ENCODE measurements at regions not wholly inside any gene's neighbourhood (a gene's known extent, or its start where the extent isn't known, plus 50 kb on each side); places are given as distances from the start of the nearest gene placed in this dataset.

DNA sequence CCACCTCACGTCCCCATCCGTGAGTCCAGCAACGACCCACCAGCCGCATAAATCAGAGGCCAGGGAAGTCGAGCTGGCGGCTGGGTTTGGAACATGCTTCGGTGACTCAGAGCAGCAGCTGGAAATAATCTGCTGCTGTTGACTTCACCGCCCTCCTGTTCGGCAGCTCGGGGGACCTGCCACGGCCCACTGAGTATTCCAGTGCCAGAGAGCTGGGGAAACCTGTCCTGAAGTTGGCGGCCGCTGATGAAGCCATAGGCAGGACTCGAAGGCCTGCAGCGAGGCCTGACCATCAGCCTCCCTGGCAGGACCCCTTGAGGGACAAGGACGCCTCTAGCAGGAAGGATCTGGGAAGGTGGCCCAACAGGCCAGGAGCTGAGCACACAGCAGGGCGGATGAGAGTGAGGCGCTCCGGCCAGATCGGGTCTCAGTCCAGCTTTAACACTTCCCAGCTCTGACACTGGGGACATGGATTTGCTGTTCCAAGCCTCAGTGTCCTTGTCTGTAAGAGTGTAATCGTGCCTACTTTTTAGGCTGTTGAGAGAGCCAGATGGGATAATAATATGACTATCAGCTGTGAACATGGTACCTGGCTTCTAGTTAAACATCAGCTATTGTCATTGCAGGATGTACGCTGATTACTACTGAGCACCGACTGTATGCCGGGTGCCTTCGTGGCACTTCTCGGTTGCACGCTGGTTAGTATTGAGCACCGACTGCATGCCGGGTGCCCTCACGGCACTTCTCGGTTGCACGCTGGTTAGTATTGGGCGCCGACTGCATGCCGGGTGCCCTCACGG lies 50.4 kb upstream of the CIBAR2 start:
- Mint-ChIP-seq H3K9me3 (no peaks in the 10 kb centered on the region), H3K27me3 (ENCODE audit: low read depth) (peaks cover 25% of the 10 kb centered on the region), H3K27ac (no peak overlapping the region), H3K4me3 (no peak overlapping the region), H3K36me3 (ENCODE audit: low read depth) (no peaks in the 10 kb centered on the region), H3K4me1 (ENCODE audit: low read depth) (peaks cover 4% of the 10 kb centered on the region)

- H3K9me3 Mint-ChIP-seq = no peaks in the 10 kb centered on the region
- H3K4me3 Mint-ChIP-seq = no peak overlapping the region
- peaks cover 29% of the 10 kb centered on the region for H3K27me3 Mint-ChIP-seq (ENCODE audit: low read depth)
- H3K27ac Mint-ChIP-seq = no peak overlapping the region
- H3K36me3 Mint-ChIP-seq (ENCODE audit: low read depth) = no peaks in the 10 kb centered on the region
- H3K4me1 Mint-ChIP-seq (ENCODE audit: low read depth) = no peaks in the 10 kb centered on the region
Measured at GRCh38 chr16:85163278-85164112, 51.2 kb upstream of the CIBAR2 start.

DNA sequence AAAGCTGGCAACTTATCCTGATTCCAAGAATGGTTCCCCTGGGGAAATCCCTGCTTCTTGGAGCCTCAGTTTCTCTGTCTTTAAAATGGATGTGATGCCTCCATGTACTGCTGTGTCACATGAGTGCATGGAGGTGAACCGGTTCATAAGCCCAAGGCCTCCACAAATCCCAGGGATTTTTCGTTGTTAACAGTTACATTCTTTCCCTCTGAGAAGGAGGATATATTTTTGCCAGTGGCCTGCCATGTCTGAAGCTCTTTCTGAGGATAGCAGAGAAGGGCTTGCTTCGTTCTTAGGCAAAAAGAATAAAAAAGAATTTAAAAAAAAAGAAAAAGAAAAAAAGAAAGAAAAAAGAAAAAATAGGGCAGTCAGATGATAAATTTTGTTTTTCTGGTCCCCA lies 52.2 kb upstream of the CIBAR2 start:
- Mint-ChIP-seq H3K27ac (no peak overlapping the region), H3K9me3 (no peaks in the 10 kb centered on the region), H3K27me3 (ENCODE audit: low read depth) (peaks cover 33% of the 10 kb centered on the region), H3K4me3 (no peak overlapping the region), H3K4me1 (ENCODE audit: low read depth) (no peaks in the 10 kb centered on the region), H3K36me3 (ENCODE audit: low read depth) (no peaks in the 10 kb centered on the region)

DNA sequence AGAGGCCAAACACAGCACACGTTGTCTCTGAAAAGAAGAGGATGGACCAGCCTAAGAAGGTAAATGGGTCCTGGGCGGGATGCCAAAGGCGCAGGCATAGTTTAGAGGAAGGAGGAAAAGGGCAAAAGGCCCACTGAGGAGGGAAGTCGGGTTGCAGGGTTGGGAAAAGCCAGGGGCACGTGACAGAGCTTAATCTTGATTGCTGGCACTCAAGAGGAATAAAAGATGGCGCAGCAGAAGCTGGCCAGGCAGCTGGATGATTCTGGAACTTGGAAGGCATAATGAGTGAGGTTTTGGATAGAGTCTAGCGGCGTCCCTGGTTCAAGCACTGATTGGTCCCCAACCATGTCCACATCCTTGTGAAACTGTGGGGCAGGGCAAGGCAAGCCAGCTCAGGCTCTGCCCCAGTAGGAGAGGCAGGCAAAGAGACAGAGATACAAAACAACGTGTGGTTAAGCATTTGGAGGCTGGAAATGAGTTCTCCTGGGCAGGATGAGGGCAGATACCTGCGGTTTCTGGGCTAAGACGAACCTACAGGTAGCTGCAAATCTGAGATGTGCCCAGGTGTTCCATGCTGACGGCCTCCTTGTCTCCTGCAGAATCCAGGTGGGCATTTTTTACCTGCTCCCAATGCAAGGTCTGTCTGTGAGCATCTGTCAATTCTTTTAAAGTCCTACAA lies 52.7 kb upstream of the CIBAR2 start:
- Mint-ChIP-seq H3K4me3 (no peak overlapping the region), H3K36me3 (ENCODE audit: low read depth) (no peaks in the 10 kb centered on the region), H3K9me3 (no peaks in the 10 kb centered on the region), H3K4me1 (ENCODE audit: low read depth) (no peaks in the 10 kb centered on the region), H3K27ac (no peak overlapping the region), H3K27me3 (ENCODE audit: low read depth) (peaks cover 33% of the 10 kb centered on the region)

DNA sequence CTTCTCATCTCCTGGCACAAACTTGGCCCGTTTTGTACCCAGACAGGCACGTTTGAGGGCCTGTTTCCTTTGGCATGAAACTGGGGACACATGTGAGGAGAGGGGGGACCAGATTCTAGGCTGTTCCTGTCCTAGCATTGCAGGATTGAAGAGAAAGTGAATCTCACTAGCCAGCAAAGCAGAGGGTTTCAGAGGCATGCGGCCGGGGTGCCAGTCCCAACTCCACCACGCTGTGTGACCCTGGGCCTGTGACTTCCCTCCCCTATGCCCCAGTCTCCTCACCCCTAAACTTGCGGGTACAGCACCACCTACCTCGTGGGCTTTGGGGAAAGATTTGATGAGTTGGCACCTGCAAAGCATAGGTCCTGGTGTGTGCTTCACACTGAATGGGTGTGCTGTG lies 53.5 kb upstream of the CIBAR2 start:
- Mint-ChIP-seq H3K27me3 (ENCODE audit: low read depth) (peaks cover 39% of the 10 kb centered on the region), H3K4me1 (ENCODE audit: low read depth) (no peaks in the 10 kb centered on the region), H3K4me3 (no peak overlapping the region), H3K27ac (no peak overlapping the region), H3K9me3 (no peaks in the 10 kb centered on the region), H3K36me3 (ENCODE audit: low read depth) (no peaks in the 10 kb centered on the region)

GRCh38 chr16:85166281-85166680 lies 54.0 kb upstream of the CIBAR2 start:
- Mint-ChIP-seq H3K36me3 (ENCODE audit: low read depth) (no peaks in the 10 kb centered on the region), H3K4me3 (no peak overlapping the region), H3K9me3 (no peaks in the 10 kb centered on the region), H3K27ac (no peak overlapping the region), H3K27me3 (ENCODE audit: low read depth) (peaks cover 42% of the 10 kb centered on the region), H3K4me1 (ENCODE audit: low read depth) (no peaks in the 10 kb centered on the region)

DNA sequence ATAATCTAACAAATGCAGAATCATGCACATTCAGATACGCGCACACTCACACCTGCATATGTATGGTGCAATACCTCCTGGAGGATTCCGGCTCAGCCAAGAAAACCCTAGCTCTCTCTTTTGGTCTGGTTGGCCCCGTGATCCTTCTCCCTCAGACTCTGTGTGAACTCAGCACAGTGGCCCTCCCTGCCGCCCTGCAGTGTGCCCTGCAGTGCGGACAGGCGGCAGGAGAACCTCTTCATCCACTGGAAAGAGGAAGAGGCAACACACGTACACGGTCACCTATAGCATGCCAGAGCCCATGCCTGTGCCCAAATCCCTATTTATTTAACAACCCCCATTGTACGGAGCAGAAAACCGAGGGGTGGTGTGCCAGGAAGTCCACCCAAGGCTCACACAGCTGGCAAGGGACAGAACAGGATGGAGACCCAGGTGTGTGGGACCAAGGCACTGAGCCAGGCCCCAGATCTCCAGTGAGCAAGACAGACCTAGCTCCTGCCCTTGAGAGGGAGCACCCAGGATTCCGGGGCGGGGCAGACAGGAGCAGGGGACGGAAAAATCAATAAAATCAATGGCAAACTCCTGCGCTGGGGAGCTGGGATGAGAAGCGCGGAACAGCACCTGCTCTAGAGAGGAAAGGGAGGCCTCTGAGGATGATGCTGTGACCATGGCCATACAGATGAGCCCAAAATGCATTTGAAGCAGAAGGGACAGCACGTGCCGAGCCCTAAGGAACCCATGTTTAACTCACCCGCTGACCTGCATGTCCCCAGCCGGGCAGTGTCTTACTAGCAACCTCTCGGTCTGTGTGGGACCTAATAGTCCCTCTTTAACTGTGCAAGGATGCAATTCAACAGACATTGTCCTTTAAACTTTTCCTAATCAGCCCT lies 54.7 kb upstream of the CIBAR2 start:
- Mint-ChIP-seq H3K9me3 (no peaks in the 10 kb centered on the region), H3K27me3 (ENCODE audit: low read depth) (peaks cover 49% of the 10 kb centered on the region), H3K36me3 (ENCODE audit: low read depth) (no peaks in the 10 kb centered on the region), H3K4me3 (no peak overlapping the region), H3K27ac (no peak overlapping the region), H3K4me1 (ENCODE audit: low read depth) (no peaks in the 10 kb centered on the region)

- Mint-ChIP-seq H3K27me3 (ENCODE audit: low read depth) (peaks cover 58% of the 10 kb centered on the region), H3K4me3 (no peak overlapping the region)
Measured at GRCh38 chr16:85167589-85168537, 55.6 kb upstream of the CIBAR2 start.

DNA sequence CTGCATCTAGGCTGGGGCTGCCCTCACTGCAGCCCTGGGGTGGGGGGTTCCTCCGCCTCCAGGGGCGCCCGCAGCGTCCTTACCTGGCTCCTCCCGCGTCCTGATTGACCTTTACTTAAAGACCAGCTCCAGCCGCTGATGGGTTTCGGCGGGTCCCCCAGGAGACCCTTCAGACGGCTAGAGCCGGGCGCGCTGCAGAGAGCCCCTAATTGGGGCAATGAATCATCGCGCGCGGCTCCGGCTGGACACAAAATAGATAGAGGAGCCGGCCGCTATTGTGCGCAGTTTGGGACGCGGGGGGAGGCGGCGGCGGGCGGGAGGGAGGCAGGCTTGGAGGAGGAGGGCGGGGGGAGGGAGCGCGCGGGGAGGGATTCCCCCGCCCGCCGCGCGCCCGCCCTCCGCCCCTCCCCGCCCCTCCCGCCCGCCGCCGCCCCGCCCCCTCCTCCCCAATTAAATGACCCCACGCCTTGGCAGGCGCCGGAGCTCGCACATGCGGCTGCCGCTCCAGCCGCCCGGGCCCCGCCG lies 56.5 kb upstream of the CIBAR2 start:
- Mint-ChIP-seq H3K4me1 (ENCODE audit: low read depth) (no peaks in the 10 kb centered on the region), H3K9me3 (no peaks in the 10 kb centered on the region), H3K27me3 (ENCODE audit: low read depth) (peaks cover 68% of the 10 kb centered on the region), H3K4me3 (no peak overlapping the region), H3K27ac (no peak overlapping the region), H3K36me3 (ENCODE audit: low read depth) (no peaks in the 10 kb centered on the region)

More at GRCh38 chr16:85167589-85168537, 55.6 kb upstream of the CIBAR2 start:
- H3K36me3 Mint-ChIP-seq (ENCODE audit: low read depth) = no peaks in the 10 kb centered on the region
- H3K9me3 Mint-ChIP-seq = no peaks in the 10 kb centered on the region
- H3K27ac Mint-ChIP-seq = no peak overlapping the region
- no peaks in the 10 kb centered on the region for H3K4me1 Mint-ChIP-seq (ENCODE audit: low read depth)

DNA sequence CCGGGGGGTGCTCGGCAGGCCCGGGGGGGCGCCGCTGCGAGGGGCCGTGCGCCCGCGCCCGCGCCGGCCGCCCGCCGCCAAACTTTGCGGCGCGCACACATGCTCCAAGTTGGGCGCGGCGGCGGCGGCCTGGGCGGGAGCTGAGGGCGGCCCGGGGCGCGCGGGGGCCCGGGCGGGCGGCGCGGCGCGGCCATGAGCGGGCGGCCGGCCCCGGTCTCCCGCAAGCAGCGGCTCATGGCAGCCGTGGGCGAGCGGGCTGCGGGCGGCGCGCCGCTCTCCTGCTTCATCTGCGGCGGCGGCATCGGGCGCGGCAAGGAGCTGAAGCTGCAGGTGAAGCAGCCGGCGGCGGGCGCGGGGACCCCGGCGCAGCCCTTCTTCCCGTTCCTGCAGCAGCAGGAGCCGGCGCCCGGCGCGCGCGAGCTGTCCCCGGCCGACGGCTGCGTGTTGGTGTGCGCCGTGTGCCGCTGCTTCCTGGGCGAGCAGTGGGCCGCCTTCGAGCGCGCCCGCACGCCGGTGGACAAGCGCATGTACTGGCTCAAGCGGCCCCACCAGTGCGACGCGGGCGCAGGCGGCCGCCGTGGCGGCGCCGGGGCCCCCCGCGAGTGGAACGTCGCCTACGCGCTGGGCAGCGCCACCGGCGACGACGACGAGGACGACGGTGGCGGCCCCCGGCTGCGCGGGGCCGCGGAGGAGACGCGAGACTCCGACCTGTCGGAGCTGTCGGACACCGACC lies 57.2 kb upstream of the CIBAR2 start:
- Mint-ChIP-seq H3K4me1 (ENCODE audit: low read depth) (no peaks in the 10 kb centered on the region), H3K9me3 (no peaks in the 10 kb centered on the region), H3K4me3 (no peak overlapping the region), H3K36me3 (ENCODE audit: low read depth) (no peaks in the 10 kb centered on the region), H3K27ac (no peak overlapping the region), H3K27me3 (ENCODE audit: low read depth) (peaks cover 71% of the 10 kb centered on the region)

GRCh38 chr16:85170066-85170491 lies 57.8 kb upstream of the CIBAR2 start:
- Mint-ChIP-seq H3K36me3 (ENCODE audit: low read depth) (no peaks in the 10 kb centered on the region), H3K27ac (no peak overlapping the region), H3K4me3 (no peak overlapping the region), H3K9me3 (no peaks in the 10 kb centered on the region), H3K4me1 (ENCODE audit: low read depth) (no peaks in the 10 kb centered on the region), H3K27me3 (ENCODE audit: low read depth) (peaks cover 69% of the 10 kb centered on the region)

DNA sequence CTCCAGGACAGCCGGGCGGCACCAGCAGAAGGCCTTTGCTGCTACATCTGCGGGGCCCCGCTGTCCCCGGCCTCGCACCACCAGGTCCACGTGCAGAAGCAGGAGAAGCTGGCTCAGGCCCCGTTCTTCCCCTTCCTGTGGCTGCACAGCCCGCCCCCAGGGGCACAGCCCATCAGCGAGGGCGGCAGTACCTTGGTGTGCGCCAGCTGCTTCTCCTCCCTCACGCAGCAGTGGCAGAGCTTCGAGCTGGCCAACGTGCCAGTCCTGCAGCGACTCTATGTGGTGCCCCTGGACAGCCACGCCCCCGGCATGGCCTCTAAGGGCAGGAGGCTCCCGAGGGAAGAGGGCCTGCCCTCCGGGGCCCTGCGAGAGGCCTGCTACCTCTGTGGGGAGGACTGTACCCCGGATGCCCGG lies 58.3 kb upstream of the CIBAR2 start:
- H3K27ac Mint-ChIP-seq = no peak overlapping the region
- peaks cover 65% of the 10 kb centered on the region for H3K27me3 Mint-ChIP-seq (ENCODE audit: low read depth)
- no peaks in the 10 kb centered on the region for H3K9me3 Mint-ChIP-seq
- no peaks in the 10 kb centered on the region for H3K4me1 Mint-ChIP-seq (ENCODE audit: low read depth)
- no peaks in the 10 kb centered on the region for H3K36me3 Mint-ChIP-seq (ENCODE audit: low read depth)
- no peak overlapping the region for H3K4me3 Mint-ChIP-seq

Data from T-helper 1 cell treated with Interleukin-12 subunit alpha and Interleukin-12 subunit beta and Interleukin-4 antibody, amounts not matched to agents 30 μg/mL and 1 μg/mL, for 36 hours (primary cell).